ENCODE measurements at regions not wholly inside any gene's neighbourhood (a gene's known extent, or its start where the extent isn't known, plus 50 kb on each side); places are given as distances from the start of the nearest gene placed in this dataset.

GRCh38 chr5:173767574-173768266 lies 120.4 kb upstream of the CPEB4 start:
- DNase-seq, result no peak

- DNase-seq, result no peak
Measured at GRCh38 chr5:173768267-173768806, 119.8 kb upstream of the CPEB4 start.

- no peak for DNase-seq
Measured at GRCh38 chr5:173768891-173769290, 119.3 kb upstream of the CPEB4 start.

GRCh38 chr5:173770637-173771036 lies 117.5 kb upstream of the CPEB4 start:
- DNase-seq, result no peak

GRCh38 chr5:173771121-173771724 lies 116.9 kb upstream of the CPEB4 start:
- DNase-seq, result no peak

GRCh38 chr5:173771725-173772383 lies 116.3 kb upstream of the CPEB4 start:
- DNase-seq, result no peak

- DNase-seq, result no peak
Measured at GRCh38 chr5:173772384-173773059, 115.6 kb upstream of the CPEB4 start.

- DNase-seq, result no peak
Measured at GRCh38 chr5:173774271-173774761, 113.8 kb upstream of the CPEB4 start.

GRCh38 chr5:173775261-173776197 lies 112.6 kb upstream of the CPEB4 start:
- DNase-seq, result no peak

GRCh38 chr5:173777149-173777548 lies 111.0 kb upstream of the CPEB4 start:
- DNase-seq, result no peak

GRCh38 chr5:173777674-173778073 lies 110.5 kb upstream of the CPEB4 start:
- DNase-seq, result no peak

- DNase-seq, result no peak
Measured at GRCh38 chr5:173778152-173778782, 109.9 kb upstream of the CPEB4 start.

- DNase-seq, result no peak
Measured at GRCh38 chr5:173778784-173779304, 109.3 kb upstream of the CPEB4 start.

GRCh38 chr5:173780235-173781234 lies 107.6 kb upstream of the CPEB4 start:
- no peak for DNase-seq

- no peak for DNase-seq
Measured at GRCh38 chr5:173781432-173781815, 106.7 kb upstream of the CPEB4 start.

- peak; percentile 74 for DNase-seq
Measured at GRCh38 chr5:173781816-173782670, 106.1 kb upstream of the CPEB4 start.

GRCh38 chr5:173782671-173783101 lies 105.5 kb upstream of the CPEB4 start:
- DNase-seq, result no peak

GRCh38 chr5:173783371-173783770 lies 104.8 kb upstream of the CPEB4 start:
- no peak for DNase-seq

GRCh38 chr5:173785400-173785799 lies 102.7 kb upstream of the CPEB4 start:
- no peak for DNase-seq
